Neural crest cell (in vitro differentiated cells): ENCODE measurements at regions not wholly inside any gene's neighbourhood (a gene's known extent, or its start where the extent isn't known, plus 50 kb on each side); places are given as distances from the start of the nearest gene placed in this dataset.

Experiments used
- DNase-seq: peaks from one replicate; pipeline ENCODE4 v3.0.0; 2021; ENCODE audit warnings: low read depth, mixed read lengths, low spot score
- H3K27ac Mint-ChIP-seq: one replicate; pipeline ENCODE4 v1.8.0; 2021; ENCODE audit warnings: mild to moderate bottlenecking, mixed read lengths; ENCODE audit not compliant: unreplicated experiment
- H3K27me3 Mint-ChIP-seq: 2 replicates; pipeline ENCODE4 v1.8.0; 2021; ENCODE audit warnings: low read depth, mild to moderate bottlenecking, mixed read lengths
- H3K36me3 Mint-ChIP-seq: 2 replicates; pipeline ENCODE4 v1.8.0; 2021; ENCODE audit warnings: low read depth, mild to moderate bottlenecking, mixed read lengths
- H3K4me1 Mint-ChIP-seq: 2 replicates; pipeline ENCODE4 v1.8.0; 2021; ENCODE audit warnings: mixed read lengths
- H3K4me3 Mint-ChIP-seq: one replicate; pipeline ENCODE4 v1.8.0; 2021; ENCODE audit warnings: mild to moderate bottlenecking, mixed read lengths
- H3K9me3 Mint-ChIP-seq: 2 replicates; pipeline ENCODE4 v1.8.0; 2021; ENCODE audit warnings: mixed read lengths
- CTCF ChIP-seq: fragments of 200-600 bp; sonication (generic); conservative IDR thresholded peaks from 2 replicates; pipeline ENCODE4 v1.5.0; 2021; ENCODE audit warnings: antibody characterized with exemption, mild to moderate bottlenecking

GRCh38 chr1:104408268-104408667 is 658.6 kb downstream of the AMY1C start:
- peaks cover 2% of the 10 kb centered on the region for H3K36me3 Mint-ChIP-seq
- no peak overlapping the region for H3K4me3 Mint-ChIP-seq
- no peak overlapping the region for H3K27ac Mint-ChIP-seq
- H3K9me3 Mint-ChIP-seq = peaks cover 4% of the 10 kb centered on the region
- no peak for DNase-seq
- no peak for TF ChIP-seq CTCF
- H3K27me3 Mint-ChIP-seq = no peaks in the 10 kb centered on the region
- H3K4me1 Mint-ChIP-seq = peaks cover 32% of the 10 kb centered on the region

- Mint-ChIP-seq H3K9me3 (peaks cover 4% of the 10 kb centered on the region), H3K4me3 (no peak overlapping the region), H3K27me3 (no peaks in the 10 kb centered on the region)
Measured at GRCh38 chr1:104435255-104435654, 685.6 kb downstream of the AMY1C start.

GRCh38 chr1:104440011-104440410 is 690.3 kb downstream of the AMY1C start:
- peaks cover 4% of the 10 kb centered on the region for H3K9me3 Mint-ChIP-seq
- H3K27me3 Mint-ChIP-seq = no peaks in the 10 kb centered on the region
- no peak overlapping the region for H3K27ac Mint-ChIP-seq
- H3K4me3 Mint-ChIP-seq = no peak overlapping the region
- H3K36me3 Mint-ChIP-seq = no peaks in the 10 kb centered on the region
- TF ChIP-seq CTCF = no peak
- DNase-seq = no peak
- no peaks in the 10 kb centered on the region for H3K4me1 Mint-ChIP-seq

More at GRCh38 chr1:104435255-104435654, 685.6 kb downstream of the AMY1C start:
- no peaks in the 10 kb centered on the region for H3K36me3 Mint-ChIP-seq
- no peak for DNase-seq
- H3K27ac Mint-ChIP-seq = no peak overlapping the region
- TF ChIP-seq CTCF = no peak
- no peaks in the 10 kb centered on the region for H3K4me1 Mint-ChIP-seq

GRCh38 chr1:104456724-104457123 is 707.0 kb downstream of the AMY1C start:
- Mint-ChIP-seq H3K9me3 (peaks cover 12% of the 10 kb centered on the region), H3K27me3 (no peaks in the 10 kb centered on the region), H3K36me3 (peaks cover 2% of the 10 kb centered on the region), H3K4me3 (no peak overlapping the region), H3K4me1 (no peaks in the 10 kb centered on the region), H3K27ac (no peak overlapping the region)
- no peak for TF ChIP-seq CTCF
- no peak for DNase-seq

GRCh38 chr1:104459886-104460285 is 710.2 kb downstream of the AMY1C start:
- H3K9me3 Mint-ChIP-seq = peaks cover 10% of the 10 kb centered on the region
- H3K27ac Mint-ChIP-seq = no peak overlapping the region
- H3K4me1 Mint-ChIP-seq = no peaks in the 10 kb centered on the region
- no peaks in the 10 kb centered on the region for H3K27me3 Mint-ChIP-seq
- peaks cover 2% of the 10 kb centered on the region for H3K36me3 Mint-ChIP-seq
- TF ChIP-seq CTCF = no peak
- no peak overlapping the region for H3K4me3 Mint-ChIP-seq
- DNase-seq = no peak

- Mint-ChIP-seq H3K4me3 (no peak overlapping the region), H3K36me3 (peaks cover 2% of the 10 kb centered on the region), H3K27ac (no peak overlapping the region), H3K9me3 (peaks cover 10% of the 10 kb centered on the region), H3K27me3 (no peaks in the 10 kb centered on the region), H3K4me1 (no peaks in the 10 kb centered on the region)
- TF ChIP-seq CTCF = no peak
- no peak for DNase-seq
Measured at GRCh38 chr1:104460880-104461279, 711.2 kb downstream of the AMY1C start.
